ENCODE measurements at regions not wholly inside any gene's neighbourhood (a gene's known extent, or its start where the extent isn't known, plus 50 kb on each side); places are given as distances from the start of the nearest gene placed in this dataset.

DNA sequence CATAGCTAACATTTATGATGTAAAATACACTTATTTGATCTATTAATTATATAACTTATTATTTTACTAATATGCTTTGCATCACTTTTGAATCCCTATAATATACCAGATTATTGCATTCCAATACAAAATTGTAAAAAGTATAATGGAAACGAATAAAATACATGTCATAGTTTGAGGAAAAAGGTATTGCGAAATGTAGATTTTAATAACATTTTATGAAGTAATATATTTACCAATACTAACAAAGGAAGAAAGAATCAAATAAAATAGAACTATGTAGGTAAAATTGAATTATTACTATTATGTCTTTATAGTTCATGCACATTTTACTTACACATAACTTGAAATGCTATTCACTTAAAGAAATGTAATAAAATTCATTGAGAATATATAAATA is 1300.2 kb downstream of the ADGRL3 start:
- DNase-seq = no peak
- POLR2A ChIA-PET = no interaction called here
- TF ChIP-seq RXRA (IDR thresholded peaks at IDR 0.05; ENCODE audit: borderline replicate concordance, low read depth) = no peak
- no peak for TF ChIP-seq ELF1 (IDR thresholded peaks at IDR 0.05)
- TF ChIP-seq MEF2A (IDR thresholded peaks at IDR 0.05; ENCODE audit: borderline replicate concordance, low read depth) = no peak
- TF ChIP-seq, protein P1, sequence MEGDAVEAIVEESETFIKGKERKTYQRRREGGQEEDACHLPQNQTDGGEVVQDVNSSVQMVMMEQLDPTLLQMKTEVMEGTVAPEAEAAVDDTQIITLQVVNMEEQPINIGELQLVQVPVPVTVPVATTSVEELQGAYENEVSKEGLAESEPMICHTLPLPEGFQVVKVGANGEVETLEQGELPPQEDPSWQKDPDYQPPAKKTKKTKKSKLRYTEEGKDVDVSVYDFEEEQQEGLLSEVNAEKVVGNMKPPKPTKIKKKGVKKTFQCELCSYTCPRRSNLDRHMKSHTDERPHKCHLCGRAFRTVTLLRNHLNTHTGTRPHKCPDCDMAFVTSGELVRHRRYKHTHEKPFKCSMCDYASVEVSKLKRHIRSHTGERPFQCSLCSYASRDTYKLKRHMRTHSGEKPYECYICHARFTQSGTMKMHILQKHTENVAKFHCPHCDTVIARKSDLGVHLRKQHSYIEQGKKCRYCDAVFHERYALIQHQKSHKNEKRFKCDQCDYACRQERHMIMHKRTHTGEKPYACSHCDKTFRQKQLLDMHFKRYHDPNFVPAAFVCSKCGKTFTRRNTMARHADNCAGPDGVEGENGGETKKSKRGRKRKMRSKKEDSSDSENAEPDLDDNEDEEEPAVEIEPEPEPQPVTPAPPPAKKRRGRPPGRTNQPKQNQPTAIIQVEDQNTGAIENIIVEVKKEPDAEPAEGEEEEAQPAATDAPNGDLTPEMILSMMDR (IDR thresholded peaks at IDR 0.05) = no peak
- TF ChIP-seq MXI1 (IDR thresholded peaks at IDR 0.05; ENCODE audit: low read depth, low read length) = no peak
- no peak for TF ChIP-seq NRF1 (IDR thresholded peaks at IDR 0.05; ENCODE audit: low read depth, low read length)
- no peak for TF ChIP-seq EP300 (IDR thresholded peaks at IDR 0.05; ENCODE audit: borderline replicate concordance in 1 of 2, low read depth in 1 of 2, low read length in 1 of 2)
- TF ChIP-seq FOXM1 (IDR thresholded peaks at IDR 0.05; ENCODE audit: low read depth) = no peak
- TF ChIP-seq PBX3 (IDR thresholded peaks at IDR 0.05) = no peak
- TF ChIP-seq GABPA (IDR thresholded peaks at IDR 0.05; ENCODE audit: low read depth) = no peak
- TF ChIP-seq RAD21 (IDR thresholded peaks at IDR 0.05; ENCODE audit: low read length) = no peak
- Histone ChIP-seq H3K4me2 (no peak overlapping the region), H3K27me3 (ENCODE audit: insufficient read depth) (no peaks in the 10 kb centered on the region), H3K36me3 (replicated peaks in 1 of 2; ENCODE audit: control insufficient read depth in 1 of 2, insufficient read depth in 2 of 2, low read length in 1 of 2) (no peaks in the 10 kb centered on the region), H3K4me3 (ENCODE audit: low read depth in 2 of 2, low read length in 1 of 2) (no peak overlapping the region), H3K9ac (no peak overlapping the region), H3F3A (replicated peaks; ENCODE audit: insufficient read depth) (no peaks in the 10 kb centered on the region), H2AFZ (ENCODE audit: low read depth) (no peak overlapping the region), H3K9me2 (no peaks in the 10 kb centered on the region), H3K27ac (ENCODE audit: low read depth in 2 of 2, low read length in 1 of 2) (no peak overlapping the region), H3K9me3 (no peaks in the 10 kb centered on the region), H3K4me1 (ENCODE audit: control insufficient read depth in 1 of 2, insufficient read depth in 2 of 2, low read depth in 1 of 2, low read length in 1 of 2) (no peaks in the 10 kb centered on the region), H3K79me2 (ENCODE audit: insufficient read depth) (no peaks in the 10 kb centered on the region), H4K20me1 (ENCODE audit: insufficient read depth) (no peaks in the 10 kb centered on the region)
- CTCF ChIA-PET = no interaction called here
- WGBS (ENCODE audit: low lambda C conversion rate) = 28% methylated on average over 2 of the region's 2 CpGs

DNA sequence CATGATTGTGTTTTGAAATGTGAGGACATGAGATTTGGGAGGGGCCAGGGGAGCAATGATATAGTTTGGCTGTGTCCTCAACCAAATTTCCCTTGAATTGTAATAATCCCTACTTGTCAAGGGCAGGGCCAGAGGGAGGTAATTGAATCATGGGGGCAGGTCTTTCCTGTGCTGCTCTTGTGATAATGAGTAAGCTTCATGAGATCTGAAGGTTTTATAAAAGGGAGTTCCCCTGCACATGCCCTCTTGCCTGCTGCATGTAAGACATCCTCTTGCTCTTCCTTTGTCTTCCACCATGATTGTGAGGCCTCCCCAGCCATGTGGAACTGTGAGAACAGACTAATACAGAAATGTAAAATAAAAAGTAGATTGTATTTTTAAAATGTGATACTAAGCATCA is 1294.9 kb downstream of the ADGRL3 start:
- H3K27ac ChIP-seq (ENCODE audit: low read depth in 2 of 2, low read length in 1 of 2) = no peak overlapping the region
- no peak for TF ChIP-seq MAX (IDR thresholded peaks at IDR 0.05; ENCODE audit: low read depth)
- no peak for TF ChIP-seq ZBTB33 (IDR thresholded peaks at IDR 0.05; ENCODE audit: borderline replicate concordance, low read depth)
- TF ChIP-seq RAD21 (IDR thresholded peaks at IDR 0.05; ENCODE audit: low read length) = no peak
- no peak for TF ChIP-seq NRF1 (IDR thresholded peaks at IDR 0.05; ENCODE audit: low read depth, low read length)
- TF ChIP-seq, protein P2, sequence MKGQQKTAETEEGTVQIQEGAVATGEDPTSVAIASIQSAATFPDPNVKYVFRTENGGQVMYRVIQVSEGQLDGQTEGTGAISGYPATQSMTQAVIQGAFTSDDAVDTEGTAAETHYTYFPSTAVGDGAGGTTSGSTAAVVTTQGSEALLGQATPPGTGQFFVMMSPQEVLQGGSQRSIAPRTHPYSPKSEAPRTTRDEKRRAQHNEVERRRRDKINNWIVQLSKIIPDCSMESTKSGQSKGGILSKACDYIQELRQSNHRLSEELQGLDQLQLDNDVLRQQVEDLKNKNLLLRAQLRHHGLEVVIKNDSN (IDR thresholded peaks at IDR 0.05; ENCODE audit: borderline replicate concordance, low read depth) = no peak
- TF ChIP-seq RCOR1 (IDR thresholded peaks at IDR 0.05; ENCODE audit: low read length) = no peak
- no peak for TF ChIP-seq NFIC (IDR thresholded peaks at IDR 0.05; ENCODE audit: borderline replicate concordance)
- no peak for TF ChIP-seq TCF12 (IDR thresholded peaks at IDR 0.05)
- TF ChIP-seq EP300 (IDR thresholded peaks at IDR 0.05; ENCODE audit: borderline replicate concordance in 1 of 2, low read depth in 1 of 2, low read length in 1 of 2) = no peak
- no peak for TF ChIP-seq USF2 (IDR thresholded peaks at IDR 0.05; ENCODE audit: borderline replicate concordance, low read depth, low read length)
- TF ChIP-seq PBX3 (IDR thresholded peaks at IDR 0.05) = no peak
- ChIA-PET POLR2A (no interaction called here), CTCF (no interaction called here)
- H3K9me3 ChIP-seq = no peaks in the 10 kb centered on the region
- no peaks in the 10 kb centered on the region for H3F3A ChIP-seq (replicated peaks; ENCODE audit: insufficient read depth)
- no peaks in the 10 kb centered on the region for H3K9me2 ChIP-seq
- H2AFZ ChIP-seq (ENCODE audit: low read depth) = no peak overlapping the region
- H3K36me3 ChIP-seq (replicated peaks in 1 of 2; ENCODE audit: control insufficient read depth in 1 of 2, insufficient read depth in 2 of 2, low read length in 1 of 2) = no peaks in the 10 kb centered on the region
- no peaks in the 10 kb centered on the region for H3K4me1 ChIP-seq (ENCODE audit: control insufficient read depth in 1 of 2, insufficient read depth in 2 of 2, low read depth in 1 of 2, low read length in 1 of 2)
- no peak overlapping the region for H3K9ac ChIP-seq
- no peaks in the 10 kb centered on the region for H4K20me1 ChIP-seq (ENCODE audit: insufficient read depth)
- no peak overlapping the region for H3K4me3 ChIP-seq (ENCODE audit: low read depth in 2 of 2, low read length in 1 of 2)
- no peaks in the 10 kb centered on the region for H3K27me3 ChIP-seq (ENCODE audit: insufficient read depth)
- no peak for DNase-seq
- no peaks in the 10 kb centered on the region for H3K79me2 ChIP-seq (ENCODE audit: insufficient read depth)
- no peak overlapping the region for H3K4me2 ChIP-seq
